ENCODE measurements at regions not wholly inside any gene's neighbourhood (a gene's known extent, or its start where the extent isn't known, plus 50 kb on each side); places are given as distances from the start of the nearest gene placed in this dataset.

- TF ChIP-seq CTCF (conservative IDR thresholded peaks at IDR 0.05; ENCODE audit: low read depth): no peak
- no peak overlapping the region for H3K27ac ChIP-seq
- ChIA-PET POLR2A (ENCODE audit: low non-redundant PET) (no interaction called here), CTCF (interaction anchor here (0.7 kb wide), 1 partner anchor 35 kb away, joined by 3 read pairs; no protein-coding TSS in a partner anchor)
- DNase-seq (ENCODE audit: low spot score): no peak
These were observed 596.7 kb downstream of the FAT4 start for GRCh38 chr4:125911481-125911880.

- ChIA-PET CTCF (no interaction called here), POLR2A (ENCODE audit: low non-redundant PET) (no interaction called here)
- no peak for TF ChIP-seq CTCF (conservative IDR thresholded peaks at IDR 0.05; ENCODE audit: low read depth)
- H3K27ac ChIP-seq: no peak overlapping the region
- DNase-seq (ENCODE audit: low spot score): no peak
These were observed 602.8 kb downstream of the FAT4 start for GRCh38 chr4:125917559-125917958.

- POLR2A ChIA-PET (ENCODE audit: low non-redundant PET): no interaction called here
- no peak for TF ChIP-seq CTCF (conservative IDR thresholded peaks at IDR 0.05; ENCODE audit: low read depth)
- no peak for DNase-seq (ENCODE audit: low spot score)
- CTCF ChIA-PET: no interaction called here
- H3K27ac ChIP-seq: no peak overlapping the region
These were observed 613.9 kb downstream of the FAT4 start for GRCh38 chr4:125928652-125929051.

- no peak for TF ChIP-seq CTCF (conservative IDR thresholded peaks at IDR 0.05; ENCODE audit: low read depth)
- POLR2A ChIA-PET (ENCODE audit: low non-redundant PET): no interaction called here
- H3K27ac ChIP-seq: no peak overlapping the region
- no peak for DNase-seq (ENCODE audit: low spot score)
- CTCF ChIA-PET: no interaction called here
These were observed 623.8 kb downstream of the FAT4 start for GRCh38 chr4:125938541-125938940.

GRCh38 chr4:125940426-125940825 is 625.7 kb downstream of the FAT4 start:
- POLR2A ChIA-PET (ENCODE audit: low non-redundant PET): no interaction called here
- H3K27ac ChIP-seq: no peak overlapping the region
- DNase-seq (ENCODE audit: low spot score): no peak
- CTCF ChIA-PET: no interaction called here
- TF ChIP-seq CTCF (conservative IDR thresholded peaks at IDR 0.05; ENCODE audit: low read depth): no peak

GRCh38 chr4:125944966-125945365 is 630.2 kb downstream of the FAT4 start:
- DNase-seq (ENCODE audit: low spot score): no peak
- no peak overlapping the region for H3K27ac ChIP-seq
- no peak for TF ChIP-seq CTCF (conservative IDR thresholded peaks at IDR 0.05; ENCODE audit: low read depth)
- POLR2A ChIA-PET (ENCODE audit: low non-redundant PET): no interaction called here
- CTCF ChIA-PET: no interaction called here

GRCh38 chr4:125948021-125948420 is 633.3 kb downstream of the FAT4 start:
- no peak for DNase-seq (ENCODE audit: low spot score)
- ChIA-PET POLR2A (ENCODE audit: low non-redundant PET) (no interaction called here), CTCF (no interaction called here)
- H3K27ac ChIP-seq: no peak overlapping the region
- no peak for TF ChIP-seq CTCF (conservative IDR thresholded peaks at IDR 0.05; ENCODE audit: low read depth)

Data from RWPE1 (cell line).